Urinary bladder (tissue), 3 donors: ENCODE measurements at regions not wholly inside any gene's neighbourhood (a gene's known extent, or its start where the extent isn't known, plus 50 kb on each side); places are given as distances from the start of the nearest gene placed in this dataset.

Source experiments
- DNase-seq: peaks from one replicate; pipeline ENCODE4 v3.0.0-alpha.2; 2015; ENCODE audit errors: extremely low spot score
- H3K27ac ChIP-seq: one replicate; pipeline ENCODE4 v1.5.1; 2013; ENCODE audit warnings: low read depth, mild to moderate bottlenecking, moderate library complexity
- H3K36me3 ChIP-seq: one replicate; pipeline ENCODE4 v1.6.1; 2013; ENCODE audit warnings: mild to moderate bottlenecking, moderate library complexity; ENCODE audit not compliant: insufficient read depth
- H3K4me1 ChIP-seq: one replicate; pipeline ENCODE4 v1.6.1; 2013; ENCODE audit warnings: mild to moderate bottlenecking, moderate library complexity; ENCODE audit not compliant: insufficient read depth
- H3K4me3 ChIP-seq: one replicate; pipeline ENCODE4 v1.5.1; 2013; ENCODE audit warnings: low read depth, low read length
- WGBS: extraction: QIAGEN DNeasy Blood & Tissue Kit; methylation state at CpG from one replicate; pipeline ENCODE4 v1.1.7; 2013; 5-methylcytosine and 5-hydroxymethylcytosine counted together
- donor health status: healthy with polysubstance abuse.
- donor health status: healthy.

- H3K27ac ChIP-seq: no peak overlapping the region
Observed at GRCh38 chr6:18062733-18063132, 59.7 kb downstream of the NHLRC1 start.

GRCh38 chr6:18058429-18058828 is 64.0 kb downstream of the NHLRC1 start:
- WGBS: 79% methylated on average over 5 of the region's 5 CpGs
- Histone ChIP-seq H3K4me3 (no peak overlapping the region), H3K27ac (no peak overlapping the region), H3K4me1 (no peaks in the 10 kb centered on the region), H3K36me3 (no peaks in the 10 kb centered on the region)
- no peak for DNase-seq

More at GRCh38 chr6:18062733-18063132, 59.7 kb downstream of the NHLRC1 start:
- no peak for DNase-seq
- no peaks in the 10 kb centered on the region for H3K36me3 ChIP-seq
- H3K4me1 ChIP-seq: no peaks in the 10 kb centered on the region
- no peak overlapping the region for H3K4me3 ChIP-seq
- WGBS: 18% methylated on average over 1 of the region's 1 CpG

- 93% methylated on average over 4 of the region's 4 CpGs for WGBS
- no peak overlapping the region for H3K27ac ChIP-seq
- H3K4me3 ChIP-seq: no peak overlapping the region
- H3K4me1 ChIP-seq: no peaks in the 10 kb centered on the region
- H3K36me3 ChIP-seq: no peaks in the 10 kb centered on the region
- DNase-seq: no peak
Observed at GRCh38 chr6:18055714-18056382, 66.6 kb downstream of the NHLRC1 start.

- Histone ChIP-seq H3K4me1 (no peaks in the 10 kb centered on the region), H3K4me3 (no peak overlapping the region), H3K36me3 (no peaks in the 10 kb centered on the region), H3K27ac (no peak overlapping the region)
- no peak for DNase-seq
Observed at GRCh38 chr6:18055098-18055497, 67.4 kb downstream of the NHLRC1 start.

- WGBS: 71% methylated on average over 6 of the region's 6 CpGs
- no peak for DNase-seq
- H3K27ac ChIP-seq: no peak overlapping the region
Observed at GRCh38 chr6:18053555-18054445, 66.4 kb upstream of the KIF13A start.

GRCh38 chr6:18053078-18053477 is 65.6 kb upstream of the KIF13A start:
- Histone ChIP-seq H3K4me1 (no peaks in the 10 kb centered on the region), H3K36me3 (peaks cover 1% of the 10 kb centered on the region), H3K4me3 (no peak overlapping the region), H3K27ac (peak overlapping the region; percentile 67)
- DNase-seq: no peak
- 36% methylated on average over 7 of the region's 7 CpGs for WGBS

More at GRCh38 chr6:18053555-18054445, 66.4 kb upstream of the KIF13A start:
- no peaks in the 10 kb centered on the region for H3K36me3 ChIP-seq
- no peaks in the 10 kb centered on the region for H3K4me1 ChIP-seq
- H3K4me3 ChIP-seq: no peak overlapping the region

GRCh38 chr6:18049646-18050045 is 62.2 kb upstream of the KIF13A start:
- H3K4me1 ChIP-seq: no peaks in the 10 kb centered on the region
- no peak for DNase-seq
- 97% methylated on average over 2 of the region's 2 CpGs for WGBS
- no peak overlapping the region for H3K27ac ChIP-seq
- H3K36me3 ChIP-seq: peaks cover 1% of the 10 kb centered on the region
- no peak overlapping the region for H3K4me3 ChIP-seq

- no peaks in the 10 kb centered on the region for H3K4me1 ChIP-seq
- peaks cover 1% of the 10 kb centered on the region for H3K36me3 ChIP-seq
- H3K4me3 ChIP-seq: no peak overlapping the region
- H3K27ac ChIP-seq: no peak overlapping the region
- no peak for DNase-seq
- 83% methylated on average over 4 of the region's 4 CpGs for WGBS
Observed at GRCh38 chr6:18048953-18049630, 61.7 kb upstream of the KIF13A start.

- H3K27ac ChIP-seq: no peak overlapping the region
- no peaks in the 10 kb centered on the region for H3K4me1 ChIP-seq
- no peak for DNase-seq
- 91% methylated on average over 2 of the region's 2 CpGs for WGBS
- H3K4me3 ChIP-seq: no peak overlapping the region
- peaks cover 1% of the 10 kb centered on the region for H3K36me3 ChIP-seq
Observed at GRCh38 chr6:18047406-18047805, 60.0 kb upstream of the KIF13A start.

GRCh38 chr6:18045507-18045906 is 58.1 kb upstream of the KIF13A start:
- H3K27ac ChIP-seq: no peak overlapping the region
- no peaks in the 10 kb centered on the region for H3K4me1 ChIP-seq
- peaks cover 1% of the 10 kb centered on the region for H3K36me3 ChIP-seq
- no peak for DNase-seq
- H3K4me3 ChIP-seq: no peak overlapping the region

GRCh38 chr6:18044108-18044783 is 56.8 kb upstream of the KIF13A start:
- no peak overlapping the region for H3K27ac ChIP-seq

GRCh38 chr6:18042536-18043145 is 55.2 kb upstream of the KIF13A start:
- 82% methylated on average over 8 of the region's 8 CpGs for WGBS
- no peak overlapping the region for H3K27ac ChIP-seq
- H3K4me1 ChIP-seq: no peaks in the 10 kb centered on the region
- H3K36me3 ChIP-seq: no peaks in the 10 kb centered on the region
- DNase-seq: no peak
- H3K4me3 ChIP-seq: no peak overlapping the region

More at GRCh38 chr6:18044108-18044783, 56.8 kb upstream of the KIF13A start:
- Histone ChIP-seq H3K4me3 (no peak overlapping the region), H3K4me1 (no peaks in the 10 kb centered on the region), H3K36me3 (peaks cover 1% of the 10 kb centered on the region)
- DNase-seq: no peak
- WGBS: 82% methylated on average over 11 of the region's 11 CpGs

- no peak overlapping the region for H3K27ac ChIP-seq
- no peaks in the 10 kb centered on the region for H3K36me3 ChIP-seq
- H3K4me3 ChIP-seq: no peak overlapping the region
- 88% methylated on average over 3 of the region's 3 CpGs for WGBS
- no peak for DNase-seq
- no peaks in the 10 kb centered on the region for H3K4me1 ChIP-seq
Observed at GRCh38 chr6:18039481-18039880, 52.0 kb upstream of the KIF13A start.
